NCI-H1930 (cell line): ENCODE measurements at regions not wholly inside any gene's neighbourhood (a gene's known extent, or its start where the extent isn't known, plus 50 kb on each side); places are given as distances from the start of the nearest gene placed in this dataset.
"Not testable (repeated sequence)": the region's sequence is repeated elsewhere in the genome, so short reads cannot be mapped to it uniquely, and the experiment has no call there.

ENCODE experiments used
- DNase-seq, 2 experiments: peaks; one replicate each; lab custom pipeline; 2025; lab: John Stamatoyannopoulos, UW

DNA sequence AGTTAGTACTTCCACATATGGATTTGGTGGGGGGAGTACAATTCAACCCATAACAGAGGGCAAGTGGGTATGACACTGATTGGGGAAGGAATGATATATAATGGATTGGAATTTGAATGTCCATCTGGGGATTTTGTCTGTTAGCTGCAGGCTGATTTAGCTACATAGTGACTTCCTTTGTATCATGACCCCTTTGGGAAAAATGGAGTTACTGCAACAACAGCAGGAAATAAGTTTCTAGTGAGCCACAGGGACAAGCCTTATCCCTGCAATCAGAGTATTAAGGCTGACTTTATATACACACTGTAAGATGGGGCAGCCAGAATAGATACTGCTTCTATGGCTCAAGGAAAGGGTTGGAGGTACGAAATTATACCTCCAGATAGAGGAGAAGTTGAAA, 404.4 kb upstream of the MEIS1 start:
- no peak for DNase-seq

- no peak for DNase-seq
Observed at GRCh38 chr2:66024391-66024790, 410.5 kb upstream of the MEIS1 start.

DNA sequence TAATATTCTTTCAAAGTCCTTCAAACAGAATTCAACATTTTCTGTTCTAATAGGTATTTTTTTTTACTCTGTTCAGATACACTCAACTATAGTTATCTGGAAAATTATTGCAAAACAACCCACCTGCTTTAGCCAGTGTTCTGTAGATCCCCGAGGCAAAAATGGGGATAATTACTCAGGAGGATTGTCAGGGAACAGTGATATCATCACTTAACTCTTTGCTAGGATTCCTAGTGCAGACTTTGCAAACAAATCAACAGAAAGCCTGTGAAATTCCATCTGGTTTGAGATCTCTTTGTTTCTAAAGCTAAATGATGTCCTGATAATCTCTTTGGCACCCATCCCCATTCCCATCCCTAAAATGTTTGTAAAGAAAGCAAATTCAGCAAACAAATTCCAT, 413.6 kb upstream of the MEIS1 start:
- DNase-seq = no peak

- DNase-seq = no peak
Observed at GRCh38 chr2:66017763-66018162, 417.2 kb upstream of the MEIS1 start.

GRCh38 chr2:66014450-66014849, 420.5 kb upstream of the MEIS1 start:
- no peak for DNase-seq

DNA sequence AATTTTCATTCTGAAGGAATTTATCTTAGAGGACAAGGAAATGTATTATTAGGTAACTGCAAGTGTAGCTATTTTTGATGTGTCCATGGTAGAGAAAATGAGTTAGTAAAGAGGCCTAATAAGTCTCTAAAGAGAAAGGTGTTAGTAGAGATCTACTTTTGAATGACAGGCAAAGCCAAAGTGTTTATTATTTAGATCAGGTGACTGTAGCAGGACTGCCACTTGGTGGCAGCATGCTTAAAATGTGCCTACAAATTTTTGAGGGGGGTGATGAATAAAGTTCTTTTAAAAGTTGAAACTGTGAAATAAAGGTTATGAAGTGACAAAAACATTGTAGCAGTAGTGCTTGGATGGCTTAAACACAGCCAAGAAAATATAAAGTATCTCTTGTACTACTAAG, 421.5 kb upstream of the MEIS1 start:
- no peak for DNase-seq

DNA sequence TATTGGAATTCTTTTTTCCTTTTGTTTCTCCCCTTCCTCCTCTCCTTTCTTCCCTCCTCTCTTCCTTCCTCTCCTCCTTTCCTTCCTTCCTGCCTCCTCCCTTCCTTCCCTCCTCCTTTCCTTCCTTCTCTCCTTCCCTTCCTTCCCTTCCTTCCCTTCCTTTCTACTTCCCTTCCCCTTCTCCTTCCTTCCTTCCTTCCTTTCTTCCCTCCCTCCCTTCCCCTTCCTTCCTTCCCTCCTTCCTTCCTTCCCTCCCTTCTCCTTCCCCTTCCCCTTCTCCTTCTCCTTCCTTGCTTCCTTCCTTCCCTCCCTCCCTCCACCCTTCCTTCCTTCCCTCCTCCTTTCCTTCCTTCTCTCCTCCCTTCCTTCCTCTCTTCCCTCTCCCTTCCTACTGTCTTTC, 431.0 kb upstream of the MEIS1 start:
- no peak for DNase-seq

GRCh38 chr2:66001538-66001937, 433.4 kb upstream of the MEIS1 start:
- DNase-seq = no peak

- DNase-seq = no peak
Observed at GRCh38 chr2:66000901-66001300, 434.0 kb upstream of the MEIS1 start.

GRCh38 chr2:65999796-66000195, 435.1 kb upstream of the MEIS1 start:
- no peak for DNase-seq

GRCh38 chr2:65999103-65999502, 435.8 kb upstream of the MEIS1 start:
- DNase-seq = no peak

- DNase-seq = no peak
Observed at GRCh38 chr2:65997961-65998360, 437.0 kb upstream of the MEIS1 start.

GRCh38 chr2:65992198-65992554, 442.7 kb upstream of the MEIS1 start:
- no peak for DNase-seq

GRCh38 chr2:65991381-65992197, 443.3 kb upstream of the MEIS1 start:
- no peak for DNase-seq

DNA sequence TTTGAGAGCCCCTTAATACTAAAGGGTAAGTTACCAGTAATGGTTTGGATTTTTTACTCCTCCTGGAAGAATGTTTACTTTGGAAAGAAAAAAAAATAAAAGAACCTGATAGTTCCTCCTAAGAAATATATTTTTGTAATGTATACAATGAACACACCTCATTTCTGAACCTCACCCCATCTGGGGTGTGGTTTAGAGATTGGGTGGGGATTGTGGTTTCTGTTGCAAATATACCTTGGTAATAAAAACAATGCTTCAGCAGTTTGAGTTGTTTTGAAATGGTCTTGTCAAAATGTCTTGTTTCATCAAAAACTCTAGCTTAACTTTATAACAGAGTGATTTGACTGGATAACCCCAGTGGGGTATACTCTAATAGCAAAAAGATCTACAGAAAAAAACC, 448.9 kb upstream of the MEIS1 start:
- no peak for DNase-seq

- DNase-seq = no peak
Observed at GRCh38 chr2:65980531-65980930, 454.4 kb upstream of the MEIS1 start.

DNA sequence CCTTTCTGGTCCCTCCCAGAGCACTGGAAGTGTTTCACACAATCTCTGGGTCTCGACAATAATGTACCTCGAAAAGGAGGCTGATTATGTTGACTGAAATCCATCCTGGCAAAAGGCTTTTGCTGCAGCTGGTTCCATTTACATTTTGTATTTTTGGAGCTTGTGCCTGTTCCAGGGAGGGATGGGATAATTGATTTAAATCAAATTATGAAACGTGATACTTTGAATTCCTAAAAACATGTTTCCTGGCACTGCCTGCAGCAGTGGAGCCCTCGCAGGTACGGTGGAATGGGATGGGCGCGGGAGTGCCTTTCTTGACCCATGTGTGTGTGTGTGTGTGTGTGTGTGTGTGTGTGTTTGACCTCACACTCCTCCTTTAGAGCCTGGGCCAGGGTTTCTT, 455.5 kb upstream of the MEIS1 start:
- DNase-seq = no peak

GRCh38 chr2:65974067-65974723, 460.7 kb upstream of the MEIS1 start:
- DNase-seq = no peak

DNA sequence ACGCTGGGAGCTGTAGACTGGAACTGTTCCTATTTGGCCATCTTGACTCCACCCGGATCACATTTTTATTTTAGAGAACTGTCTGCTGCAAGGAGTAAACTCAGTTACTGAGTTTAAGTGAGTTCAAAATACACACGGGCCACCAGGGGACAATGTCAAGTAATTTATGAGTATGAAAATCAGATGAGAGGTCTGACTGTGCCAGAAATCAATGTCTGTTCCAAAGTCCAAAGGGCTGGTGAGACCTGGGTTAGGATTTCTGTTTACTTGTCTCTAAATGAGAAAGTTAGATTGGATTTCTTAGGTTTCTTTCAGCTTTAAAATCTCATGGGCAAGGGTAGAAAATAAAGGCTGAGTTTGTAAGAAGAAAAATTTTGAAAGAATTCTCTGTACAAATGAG, 465.8 kb upstream of the MEIS1 start:
- no peak for DNase-seq

DNA sequence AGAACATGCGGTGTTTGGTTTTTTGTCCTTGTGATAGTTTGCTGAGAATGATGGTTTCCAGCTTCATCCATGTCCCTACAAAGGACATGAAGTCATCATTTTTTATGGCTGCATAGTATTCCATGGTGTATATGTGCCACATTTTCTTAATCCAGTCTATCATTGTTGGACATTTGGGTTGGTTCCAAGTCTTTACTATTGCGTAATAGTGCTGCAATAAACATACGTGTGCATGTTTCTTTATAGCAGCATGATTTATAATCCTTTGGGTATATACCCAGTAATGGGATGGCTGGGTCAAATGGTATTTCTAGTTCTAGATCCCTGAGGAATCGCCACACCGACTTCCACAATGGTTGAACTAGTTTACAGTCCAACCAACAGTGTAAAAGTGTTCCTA, 471.6 kb upstream of the MEIS1 start:
- DNase-seq = not testable (repeated sequence)

DNA sequence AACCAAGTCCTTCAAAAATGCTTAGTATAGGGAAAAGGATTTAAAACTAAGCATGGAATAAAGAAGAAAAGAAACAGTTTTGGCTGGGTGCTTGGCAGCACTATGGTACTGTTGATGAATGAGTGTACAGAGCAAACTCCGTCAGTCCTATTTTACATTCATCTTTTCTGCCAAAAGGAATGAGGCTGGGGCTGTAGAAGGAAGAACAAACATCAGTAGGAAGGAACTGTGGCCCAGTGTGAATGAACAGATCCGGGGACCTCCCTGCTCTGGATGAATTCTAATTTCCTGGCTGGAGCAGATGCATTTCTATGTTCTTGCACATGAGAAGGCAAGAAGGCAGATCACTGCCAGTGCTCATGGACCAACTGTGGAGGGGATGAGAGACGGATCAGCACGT, 474.0 kb upstream of the MEIS1 start:
- DNase-seq = no peak

GRCh38 chr2:65957886-65958285, 477.0 kb upstream of the MEIS1 start:
- no peak for DNase-seq

GRCh38 chr2:65957454-65957853, 477.5 kb upstream of the MEIS1 start:
- DNase-seq = no peak

DNA sequence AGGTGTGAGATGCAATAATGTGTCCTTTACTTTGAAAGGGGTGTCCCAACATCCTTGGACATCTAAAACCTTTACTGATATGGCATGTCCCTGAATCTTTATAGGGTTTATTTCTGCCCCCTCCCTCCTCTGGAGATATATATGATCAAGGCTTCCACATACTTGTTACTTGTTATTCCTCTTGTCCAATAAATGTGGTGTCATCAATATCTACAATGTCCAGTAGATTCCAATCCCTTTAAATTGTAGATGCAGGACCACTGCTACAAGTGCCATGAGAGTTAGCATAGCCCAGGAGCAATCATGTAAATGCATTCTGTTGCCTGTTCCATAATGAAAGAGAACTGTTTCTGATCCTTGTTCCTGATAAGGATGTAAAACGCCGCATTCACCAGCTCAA, 479.7 kb upstream of the MEIS1 start:
- no peak for DNase-seq
